HUES64 (cell line): ENCODE measurements at regions not wholly inside any gene's neighbourhood (a gene's known extent, or its start where the extent isn't known, plus 50 kb on each side); places are given as distances from the start of the nearest gene placed in this dataset.

Experiments
- H3K27ac ChIP-seq: 2 replicates; pipeline ENCODE4 v1.7.0; 2013; ENCODE audit warnings: low read depth, low read length, inconsistent platforms
- H3K27me3 ChIP-seq: 2 replicates; pipeline ENCODE4 v1.6.1; 2013; ENCODE audit warnings: mild to moderate bottlenecking, low read length; ENCODE audit not compliant: insufficient read depth
- H3K36me3 ChIP-seq: 2 replicates; pipeline ENCODE4 v1.6.1; 2013; ENCODE audit warnings: mild to moderate bottlenecking, low read length; ENCODE audit not compliant: insufficient read depth
- H3K4me1 ChIP-seq: 2 replicates; pipeline ENCODE4 v1.6.1; 2013; ENCODE audit warnings: mild to moderate bottlenecking, low read length, moderate library complexity; ENCODE audit not compliant: insufficient read depth
- H3K4me3 ChIP-seq: 2 replicates; pipeline ENCODE4 v1.5.1; 2013; ENCODE audit warnings: mild to moderate bottlenecking, low read length, moderate library complexity
- H3K9ac ChIP-seq: 2 replicates; pipeline ENCODE4 v1.6.1; 2013; ENCODE audit warnings: mild to moderate bottlenecking, low read depth, low read length
- H3K9me3 ChIP-seq: 2 replicates; pipeline ENCODE4 v1.6.1; 2013; ENCODE audit warnings: low read depth, low read length; ENCODE audit not compliant: insufficient read depth
- WGBS: fragments of 150-250, 120-280 bp; methylation state at CpG from one replicate; pipeline ENCODE4 v1.1.7; 2013; ENCODE audit warnings: missing lambda C conversion rate; 5-methylcytosine and 5-hydroxymethylcytosine counted together

- Histone ChIP-seq H3K4me3 (no peak overlapping the region), H3K9ac (no peak overlapping the region), H3K9me3 (no peaks in the 10 kb centered on the region), H3K27me3 (no peaks in the 10 kb centered on the region), H3K4me1 (peaks cover 5% of the 10 kb centered on the region; the same call in 1 of the 2 replicates), H3K27ac (no peak overlapping the region), H3K36me3 (no peaks in the 10 kb centered on the region)
- WGBS: 43% methylated on average over 2 of the region's 2 CpGs
Measured at GRCh38 chr3:115524549-115524948, 98.8 kb upstream of the GAP43 start.

- no peak overlapping the region for H3K4me3 ChIP-seq
- H3K27ac ChIP-seq: no peak overlapping the region
- H3K36me3 ChIP-seq: no peaks in the 10 kb centered on the region
- H3K27me3 ChIP-seq: no peaks in the 10 kb centered on the region
- peaks cover 5% of the 10 kb centered on the region; the same call in 1 of the 2 replicates for H3K4me1 ChIP-seq
- 100% methylated on average over 1 of the region's 1 CpG for WGBS
- H3K9ac ChIP-seq: no peak overlapping the region
- no peaks in the 10 kb centered on the region for H3K9me3 ChIP-seq
Measured at GRCh38 chr3:115525731-115526130, 97.6 kb upstream of the GAP43 start.

GRCh38 chr3:115533218-115533617, 90.1 kb upstream of the GAP43 start:
- no peaks in the 10 kb centered on the region for H3K36me3 ChIP-seq
- WGBS: 98% methylated on average over 1 of the region's 1 CpG
- H3K27ac ChIP-seq: no peak overlapping the region
- 0 out of 2 replicates have a peak, but pooled peaks cover 5% of the 10 kb centered on the region for H3K9me3 ChIP-seq
- H3K4me3 ChIP-seq: no peak overlapping the region
- H3K9ac ChIP-seq: no peak overlapping the region
- H3K4me1 ChIP-seq: no peaks in the 10 kb centered on the region
- no peaks in the 10 kb centered on the region for H3K27me3 ChIP-seq

GRCh38 chr3:115536171-115536570, 87.1 kb upstream of the GAP43 start:
- Histone ChIP-seq H3K36me3 (no peaks in the 10 kb centered on the region), H3K9me3 (0 out of 2 replicates have a peak, but pooled peaks cover 5% of the 10 kb centered on the region), H3K4me1 (no peaks in the 10 kb centered on the region), H3K9ac (no peak overlapping the region), H3K4me3 (no peak overlapping the region), H3K27ac (no peak overlapping the region), H3K27me3 (no peaks in the 10 kb centered on the region)
- 96% methylated on average over 2 of the region's 2 CpGs for WGBS

- Histone ChIP-seq H3K9ac (no peak overlapping the region), H3K36me3 (no peaks in the 10 kb centered on the region), H3K27ac (no peak overlapping the region), H3K27me3 (no peaks in the 10 kb centered on the region), H3K4me1 (no peaks in the 10 kb centered on the region), H3K9me3 (no peaks in the 10 kb centered on the region), H3K4me3 (no peak overlapping the region)
- WGBS: 97% methylated on average over 2 of the region's 3 CpGs
Measured at GRCh38 chr3:115537669-115538068, 85.6 kb upstream of the GAP43 start.

GRCh38 chr3:115547207-115547606, 76.1 kb upstream of the GAP43 start:
- H3K36me3 ChIP-seq: no peaks in the 10 kb centered on the region
- H3K27me3 ChIP-seq: no peaks in the 10 kb centered on the region
- WGBS: 91% methylated on average over 3 of the region's 3 CpGs
- no peak overlapping the region for H3K4me3 ChIP-seq
- H3K9me3 ChIP-seq: no peaks in the 10 kb centered on the region
- H3K4me1 ChIP-seq: no peaks in the 10 kb centered on the region
- no peak overlapping the region for H3K9ac ChIP-seq
- H3K27ac ChIP-seq: no peak overlapping the region

GRCh38 chr3:115548611-115549010, 74.7 kb upstream of the GAP43 start:
- Histone ChIP-seq H3K4me1 (peaks cover 4% of the 10 kb centered on the region; the same call in 1 of the 2 replicates), H3K27ac (no peak overlapping the region), H3K27me3 (no peaks in the 10 kb centered on the region), H3K9me3 (no peaks in the 10 kb centered on the region), H3K4me3 (no peak overlapping the region), H3K9ac (no peak overlapping the region), H3K36me3 (no peaks in the 10 kb centered on the region)
- WGBS: 100% methylated on average over 1 of the region's 2 CpGs

- H3K9ac ChIP-seq: no peak overlapping the region
- H3K27me3 ChIP-seq: no peaks in the 10 kb centered on the region
- H3K27ac ChIP-seq: no peak overlapping the region
- H3K36me3 ChIP-seq: no peaks in the 10 kb centered on the region
- H3K9me3 ChIP-seq: no peaks in the 10 kb centered on the region
- H3K4me1 ChIP-seq: peaks cover 8% of the 10 kb centered on the region; the same call in 1 of the 2 replicates
- H3K4me3 ChIP-seq: no peak overlapping the region
- WGBS: 100% methylated on average over 2 of the region's 2 CpGs
Measured at GRCh38 chr3:115549071-115549470, 74.2 kb upstream of the GAP43 start.

GRCh38 chr3:115550285-115550761, 73.0 kb upstream of the GAP43 start:
- Histone ChIP-seq H3K27ac (no peak overlapping the region), H3K27me3 (no peaks in the 10 kb centered on the region), H3K36me3 (no peaks in the 10 kb centered on the region), H3K9me3 (no peaks in the 10 kb centered on the region), H3K9ac (no peak overlapping the region), H3K4me1 (peaks cover 18% of the 10 kb centered on the region; the same call in 1 of the 2 replicates), H3K4me3 (no peak overlapping the region)
- WGBS: 97% methylated on average over 1 of the region's 1 CpG

GRCh38 chr3:115551016-115551415, 72.3 kb upstream of the GAP43 start:
- peaks cover 18% of the 10 kb centered on the region; the same call in 1 of the 2 replicates for H3K4me1 ChIP-seq
- H3K4me3 ChIP-seq: no peak overlapping the region
- no peak overlapping the region for H3K9ac ChIP-seq
- no peak overlapping the region for H3K27ac ChIP-seq
- WGBS: 100% methylated on average over 1 of the region's 1 CpG
- no peaks in the 10 kb centered on the region for H3K36me3 ChIP-seq
- H3K27me3 ChIP-seq: no peaks in the 10 kb centered on the region
- no peaks in the 10 kb centered on the region for H3K9me3 ChIP-seq

- WGBS: 92% methylated on average over 3 of the region's 3 CpGs
- Histone ChIP-seq H3K4me3 (no peak overlapping the region), H3K27ac (no peak overlapping the region), H3K9ac (no peak overlapping the region), H3K36me3 (no peaks in the 10 kb centered on the region), H3K4me1 (peaks cover 18% of the 10 kb centered on the region; the same call in 1 of the 2 replicates), H3K27me3 (no peaks in the 10 kb centered on the region), H3K9me3 (no peaks in the 10 kb centered on the region)
Measured at GRCh38 chr3:115552007-115552406, 71.3 kb upstream of the GAP43 start.
